BE2C (cell line): ENCODE measurements at regions not wholly inside any gene's neighbourhood (a gene's known extent, or its start where the extent isn't known, plus 50 kb on each side); places are given as distances from the start of the nearest gene placed in this dataset.
"Not testable (repeated sequence)": the region's sequence is repeated elsewhere in the genome, so short reads cannot be mapped to it uniquely, and the experiment has no call there.

Experiments
- DNase-seq: peaks from one replicate; pipeline ENCODE4 v3.0.0-alpha.2; 2020
- H3K27me3 ChIP-seq: fragments of 250-450 bp; sonication (Bioruptor Pico); 2 replicates; pipeline ENCODE4 v1.5.1; 2020; ENCODE audit warnings: mild to moderate bottlenecking
- H3K36me3 ChIP-seq: fragments of 250-450 bp; sonication (Bioruptor Pico); 2 replicates; pipeline ENCODE4 v1.5.1; 2020; ENCODE audit warnings: mild to moderate bottlenecking
- H3K4me1 ChIP-seq: fragments of 250-450 bp; sonication (Bioruptor Pico); 2 replicates; pipeline ENCODE4 v1.5.1; 2020
- H3K4me3 ChIP-seq: 2 replicates; pipeline ENCODE4 v1.5.1; 2011; ENCODE audit warnings: low read depth, low read length
- H3K9me3 ChIP-seq: fragments of 250-450 bp; sonication (Bioruptor Pico); 2 replicates; pipeline ENCODE4 v1.5.1; 2020
- TF ChIP-seq, protein P1 (sequence below): IDR thresholded peaks from 2 replicates; pipeline ENCODE4 v1.5.1; 2012; ENCODE audit warnings: mild to moderate bottlenecking, low read depth, low read length

DNA sequence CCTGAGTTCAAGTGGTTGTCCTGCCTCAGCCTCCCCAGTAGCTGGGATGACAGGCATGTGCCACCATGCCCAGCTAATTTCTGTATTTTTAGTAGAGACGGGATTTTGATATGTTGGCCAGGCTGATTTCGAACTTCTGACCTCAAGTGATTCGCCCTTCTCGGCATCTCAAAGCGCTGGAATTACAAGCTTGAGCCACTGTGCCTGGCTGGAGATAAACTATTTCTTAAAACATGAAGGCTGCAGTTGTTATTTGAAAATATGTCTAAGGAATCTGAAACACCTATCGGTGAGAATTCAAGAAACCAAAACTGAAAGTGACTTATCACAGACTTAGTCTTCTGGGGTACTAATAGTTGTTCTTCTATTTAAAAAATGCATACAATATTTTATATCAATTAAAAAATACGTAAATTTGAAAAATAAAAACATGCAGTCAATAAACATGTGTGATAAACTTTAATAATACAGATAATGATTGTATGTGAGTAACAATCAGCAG lies 176.9 kb upstream of the PRSS58 start:
- Histone ChIP-seq H3K27me3 (no peaks in the 10 kb centered on the region), H3K36me3 (no peaks in the 10 kb centered on the region), H3K4me1 (no peaks in the 10 kb centered on the region), H3K9me3 (no peaks in the 10 kb centered on the region), H3K4me3 (no peak overlapping the region)
- TF ChIP-seq, protein P1, sequence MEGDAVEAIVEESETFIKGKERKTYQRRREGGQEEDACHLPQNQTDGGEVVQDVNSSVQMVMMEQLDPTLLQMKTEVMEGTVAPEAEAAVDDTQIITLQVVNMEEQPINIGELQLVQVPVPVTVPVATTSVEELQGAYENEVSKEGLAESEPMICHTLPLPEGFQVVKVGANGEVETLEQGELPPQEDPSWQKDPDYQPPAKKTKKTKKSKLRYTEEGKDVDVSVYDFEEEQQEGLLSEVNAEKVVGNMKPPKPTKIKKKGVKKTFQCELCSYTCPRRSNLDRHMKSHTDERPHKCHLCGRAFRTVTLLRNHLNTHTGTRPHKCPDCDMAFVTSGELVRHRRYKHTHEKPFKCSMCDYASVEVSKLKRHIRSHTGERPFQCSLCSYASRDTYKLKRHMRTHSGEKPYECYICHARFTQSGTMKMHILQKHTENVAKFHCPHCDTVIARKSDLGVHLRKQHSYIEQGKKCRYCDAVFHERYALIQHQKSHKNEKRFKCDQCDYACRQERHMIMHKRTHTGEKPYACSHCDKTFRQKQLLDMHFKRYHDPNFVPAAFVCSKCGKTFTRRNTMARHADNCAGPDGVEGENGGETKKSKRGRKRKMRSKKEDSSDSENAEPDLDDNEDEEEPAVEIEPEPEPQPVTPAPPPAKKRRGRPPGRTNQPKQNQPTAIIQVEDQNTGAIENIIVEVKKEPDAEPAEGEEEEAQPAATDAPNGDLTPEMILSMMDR = no peak
- DNase-seq = no peak

DNA sequence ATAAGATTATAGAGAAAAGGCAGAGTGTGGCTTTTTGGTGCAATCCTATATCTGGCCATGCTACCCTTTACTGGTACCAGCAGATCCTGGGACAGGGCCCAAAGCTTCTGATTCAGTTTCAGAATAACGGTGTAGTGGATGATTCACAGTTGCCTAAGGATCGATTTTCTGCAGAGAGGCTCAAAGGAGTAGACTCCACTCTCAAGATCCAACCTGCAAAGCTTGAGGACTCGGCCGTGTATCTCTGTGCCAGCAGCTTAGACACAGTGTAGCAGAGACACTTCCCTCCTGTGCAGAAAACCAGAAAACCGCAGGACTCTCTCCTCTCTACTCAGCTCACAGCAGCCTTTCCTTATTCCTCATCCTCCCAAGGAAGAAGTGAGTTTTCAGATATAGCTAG lies 176.3 kb upstream of the PRSS58 start:
- H3K27me3 ChIP-seq, H3K4me1 ChIP-seq, H3K4me3 ChIP-seq, DNase-seq, H3K9me3 ChIP-seq, H3K36me3 ChIP-seq: not testable (repeated sequence)

DNA sequence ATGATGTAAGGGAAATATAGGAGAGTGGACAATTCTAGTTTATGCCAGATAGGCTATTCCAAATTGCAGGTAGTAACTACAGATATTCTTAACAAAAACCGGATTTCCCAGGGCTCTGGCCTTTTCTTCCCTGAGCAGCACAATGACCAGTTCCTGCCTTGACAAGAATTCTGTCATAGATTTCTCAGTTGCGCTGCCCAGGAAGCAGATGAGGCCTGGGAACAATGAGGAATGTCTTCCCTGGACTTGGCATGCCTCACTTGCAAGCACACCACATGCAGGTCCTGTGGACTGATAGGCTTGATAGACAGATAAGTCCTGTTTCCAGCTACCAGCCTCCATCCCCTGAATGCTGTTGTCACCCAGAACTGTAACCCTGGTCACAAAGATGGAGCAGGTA lies 174.5 kb upstream of the PRSS58 start:
- no peaks in the 10 kb centered on the region for H3K27me3 ChIP-seq
- DNase-seq = no peak
- no peak overlapping the region for H3K4me3 ChIP-seq
- no peaks in the 10 kb centered on the region for H3K9me3 ChIP-seq
- H3K36me3 ChIP-seq = no peaks in the 10 kb centered on the region
- TF ChIP-seq, protein P1 = no peak
- H3K4me1 ChIP-seq = no peaks in the 10 kb centered on the region

DNA sequence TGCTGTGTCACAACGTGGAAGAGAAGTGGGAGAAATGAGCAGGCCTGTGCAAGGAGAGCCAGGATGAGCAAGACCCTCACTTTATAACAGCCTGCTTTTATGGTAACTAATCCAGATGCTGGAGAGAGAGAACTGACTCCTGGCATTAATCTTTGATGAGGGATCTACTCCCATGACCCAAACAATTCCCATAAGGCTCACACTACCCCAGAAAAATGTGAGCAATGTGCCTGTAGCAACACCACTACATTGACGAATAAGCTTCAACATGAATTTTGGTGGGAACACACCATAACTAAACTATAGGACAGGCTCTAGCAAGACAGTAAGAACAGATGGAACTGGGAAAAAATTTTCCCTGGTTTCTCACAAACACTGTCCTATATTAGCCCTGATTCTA lies 173.6 kb upstream of the PRSS58 start:
- TF ChIP-seq, protein P1 = no peak
- DNase-seq = no peak
- Histone ChIP-seq H3K36me3 (no peaks in the 10 kb centered on the region), H3K27me3 (no peaks in the 10 kb centered on the region), H3K9me3 (no peaks in the 10 kb centered on the region), H3K4me3 (no peak overlapping the region), H3K4me1 (no peaks in the 10 kb centered on the region)

DNA sequence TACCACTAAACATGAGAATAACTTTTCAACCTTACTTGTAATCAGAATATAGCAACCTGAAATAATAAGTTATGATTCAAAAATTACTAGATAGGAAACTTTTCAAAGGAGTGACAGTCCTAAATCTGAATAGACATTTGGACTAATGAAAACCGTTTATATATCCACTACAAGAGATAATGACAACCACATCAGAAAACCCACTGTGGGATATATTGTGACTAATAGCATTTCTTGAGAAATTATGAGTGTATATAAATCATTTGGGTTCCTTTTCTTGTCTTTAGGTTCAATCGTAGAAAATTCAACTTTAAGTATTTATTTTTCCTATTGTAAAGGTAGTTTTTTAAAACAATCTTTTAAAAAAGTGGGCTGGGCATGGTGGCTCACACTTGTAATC lies 170.2 kb upstream of the PRSS58 start:
- DNase-seq = no peak
- no peaks in the 10 kb centered on the region for H3K36me3 ChIP-seq
- H3K27me3 ChIP-seq = no peaks in the 10 kb centered on the region
- no peak overlapping the region for H3K4me3 ChIP-seq
- no peaks in the 10 kb centered on the region for H3K9me3 ChIP-seq
- H3K4me1 ChIP-seq = no peaks in the 10 kb centered on the region
- TF ChIP-seq, protein P1 = no peak

DNA sequence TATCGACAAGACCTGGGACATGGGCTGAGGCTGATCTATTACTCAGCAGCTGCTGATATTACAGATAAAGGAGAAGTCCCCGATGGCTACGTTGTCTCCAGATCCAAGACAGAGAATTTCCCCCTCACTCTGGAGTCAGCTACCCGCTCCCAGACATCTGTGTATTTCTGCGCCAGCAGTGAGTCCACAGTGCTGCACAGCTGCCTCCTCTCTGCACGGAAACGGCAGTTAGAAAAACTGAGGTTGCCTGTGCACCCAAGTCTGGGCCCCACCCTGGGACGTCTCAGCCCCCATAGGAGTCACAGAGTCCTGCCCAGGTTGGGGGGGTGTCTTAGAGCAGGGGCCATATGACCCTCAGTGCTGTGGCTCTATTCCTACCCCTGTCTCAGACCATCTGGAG lies 167.4 kb upstream of the PRSS58 start:
- TF ChIP-seq, protein P1 = no peak
- no peak overlapping the region for H3K4me3 ChIP-seq
- no peak for DNase-seq
- H3K4me1 ChIP-seq = no peaks in the 10 kb centered on the region
- H3K9me3 ChIP-seq = no peaks in the 10 kb centered on the region
- H3K36me3 ChIP-seq = no peaks in the 10 kb centered on the region
- no peaks in the 10 kb centered on the region for H3K27me3 ChIP-seq

DNA sequence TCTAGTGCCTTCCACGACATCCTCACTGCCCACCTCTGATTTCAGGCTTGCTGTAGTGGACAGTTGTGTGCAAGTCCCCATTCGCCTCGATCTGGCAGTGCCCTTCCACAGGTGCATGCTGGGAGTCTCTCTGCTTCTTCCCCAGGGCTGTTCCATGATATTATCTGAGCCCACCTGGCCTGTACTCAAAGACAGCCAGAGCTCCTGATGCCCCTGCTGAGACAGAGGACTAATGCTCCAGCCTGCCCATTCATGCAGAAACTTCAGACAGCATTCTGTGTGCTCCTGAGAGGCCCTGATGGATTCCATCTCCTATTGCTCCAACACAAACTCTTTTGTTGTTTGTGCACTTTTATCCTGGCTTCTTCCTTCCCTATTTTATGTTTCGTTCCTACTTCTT lies 164.8 kb upstream of the PRSS58 start:
- TF ChIP-seq, protein P1 = no peak
- no peak for DNase-seq
- Histone ChIP-seq H3K36me3 (no peaks in the 10 kb centered on the region), H3K4me3 (no peak overlapping the region), H3K9me3 (no peaks in the 10 kb centered on the region), H3K27me3 (no peaks in the 10 kb centered on the region), H3K4me1 (no peaks in the 10 kb centered on the region)
